HG02678 (cell line): ENCODE measurements at regions not wholly inside any gene's neighbourhood (a gene's known extent, or its start where the extent isn't known, plus 50 kb on each side); places are given as distances from the start of the nearest gene placed in this dataset.

Source experiments
- ATAC-seq: cut with Tn5 transposase; IDR thresholded peaks from one replicate; pipeline ENCODE4 v1.9.1; 2021; ENCODE audit warnings: mild to moderate bottlenecking, moderate library complexity; ENCODE audit not compliant: unreplicated experiment

DNA sequence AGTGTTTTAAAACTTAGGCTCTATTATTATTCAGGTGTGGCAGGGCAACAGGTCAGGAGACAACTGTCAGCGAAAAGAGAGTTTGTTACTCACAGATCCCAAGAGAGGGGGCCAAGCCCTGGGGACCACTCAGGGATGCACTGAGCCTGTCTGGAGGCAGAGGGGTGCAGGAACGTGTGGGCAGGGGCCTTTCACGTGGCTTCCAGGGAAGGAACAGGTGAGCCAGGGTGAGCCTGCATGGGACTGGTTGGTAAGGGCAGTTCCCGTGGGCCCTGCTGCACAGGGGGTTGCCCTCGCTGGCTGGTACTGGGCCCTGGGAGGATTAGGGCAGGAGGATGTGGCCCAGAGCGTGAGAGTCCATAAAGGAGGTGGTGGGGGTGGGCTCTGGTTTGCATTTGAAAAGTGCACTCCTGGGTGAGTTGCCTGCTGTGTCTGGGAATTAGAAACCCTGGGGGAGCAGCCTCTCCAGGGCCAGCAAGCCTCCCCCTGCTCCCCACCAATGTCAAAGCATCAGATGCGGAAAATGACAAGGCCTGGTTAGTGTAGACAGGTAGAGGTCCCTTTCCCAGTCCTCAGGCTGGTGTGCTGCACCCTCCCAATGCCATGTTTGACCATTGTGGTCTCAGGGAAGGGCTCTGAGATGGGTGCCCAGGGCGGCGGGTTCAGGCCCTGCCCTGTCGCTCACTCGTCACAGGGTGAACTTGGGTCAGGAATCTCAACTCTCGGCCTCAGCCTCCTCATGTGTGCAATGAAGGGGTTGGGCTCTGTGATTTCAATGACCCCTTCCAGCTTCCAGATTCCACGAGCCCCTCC is 127.4 kb upstream of the RPS6KA2 start:
- no peak for ATAC-seq

DNA sequence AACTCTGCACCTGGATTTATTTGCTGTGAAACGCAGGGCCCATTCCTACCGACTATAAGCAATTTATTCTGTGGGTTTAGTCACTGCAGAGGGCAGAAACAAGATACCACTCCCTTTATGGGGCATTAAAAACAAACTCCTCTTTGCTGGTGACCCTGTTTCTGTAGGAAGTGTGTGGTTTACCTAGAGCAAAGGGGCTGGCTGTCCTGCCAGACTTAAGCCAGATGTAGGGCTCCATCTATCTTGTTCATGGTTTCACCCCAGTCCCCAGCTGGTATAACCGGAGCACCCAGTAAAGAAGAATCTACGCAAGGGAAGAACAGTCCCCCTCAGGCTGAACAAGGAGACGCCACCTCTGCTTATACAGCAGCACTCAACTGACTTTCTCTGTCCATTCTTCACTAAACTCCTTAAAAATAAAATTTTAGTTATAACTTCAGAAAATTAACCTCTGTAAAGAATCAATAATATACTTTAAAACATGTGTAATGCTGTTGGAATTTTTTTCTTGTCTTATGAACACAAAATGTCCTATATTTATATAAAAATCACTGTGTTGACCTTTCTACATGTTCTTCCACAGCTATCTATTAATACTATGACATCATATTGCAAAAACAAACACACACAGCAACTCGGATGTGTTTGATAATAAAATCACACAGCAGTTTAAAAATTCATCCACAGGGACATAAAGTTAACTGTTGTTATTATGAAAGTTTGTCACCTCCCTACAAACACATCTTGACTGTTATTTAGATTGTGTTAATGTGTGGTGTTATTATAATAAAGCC is 126.1 kb upstream of the RPS6KA2 start:
- ATAC-seq = no peak

DNA sequence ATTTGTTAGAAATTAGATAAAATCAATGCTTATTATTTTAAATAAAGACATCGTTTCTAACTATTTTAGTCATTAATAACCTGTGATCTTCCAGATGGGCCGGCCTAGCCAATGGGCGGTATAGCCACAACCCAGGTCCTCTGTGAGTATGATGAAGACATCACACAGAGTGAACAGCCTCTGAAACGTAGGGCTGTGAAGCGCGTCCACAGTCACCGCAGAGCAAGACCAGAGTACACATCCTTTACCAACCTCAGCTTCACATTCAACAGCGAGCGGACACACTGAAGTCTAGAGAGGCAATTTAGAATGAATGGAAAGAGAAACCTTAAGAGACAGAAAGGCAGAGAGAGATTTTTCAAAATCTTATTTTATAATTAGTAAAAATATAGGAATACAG is 125.0 kb upstream of the RPS6KA2 start:
- ATAC-seq = peak; percentile 76

DNA sequence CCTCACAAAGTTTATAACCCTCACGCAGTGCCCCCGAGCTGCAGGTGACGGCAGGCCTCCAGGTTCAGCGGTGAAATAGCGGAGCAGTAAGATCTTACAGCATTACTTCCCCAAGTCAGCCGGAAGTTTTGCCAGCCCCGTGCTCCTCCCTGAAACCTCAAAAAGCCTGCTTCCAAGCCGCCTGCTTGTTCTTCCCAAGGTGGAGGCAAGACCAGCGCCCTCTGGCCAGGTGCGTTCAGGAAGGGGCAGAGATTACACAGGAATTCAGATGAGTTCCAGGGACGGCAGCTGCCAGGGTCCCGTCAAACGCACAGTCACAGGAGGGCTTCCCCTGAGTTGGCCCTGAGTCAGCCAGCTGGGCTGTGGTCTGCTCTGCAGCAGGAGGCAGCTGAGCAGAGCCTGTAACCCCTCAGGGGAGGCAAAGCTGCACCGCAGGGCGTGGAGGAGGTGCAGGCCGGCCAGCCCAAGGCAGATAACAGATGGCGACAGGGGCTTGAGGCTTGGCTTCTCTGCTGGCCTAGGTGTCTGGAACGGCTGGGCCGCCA is 124.1 kb upstream of the RPS6KA2 start:
- peak; percentile 93 for ATAC-seq

DNA sequence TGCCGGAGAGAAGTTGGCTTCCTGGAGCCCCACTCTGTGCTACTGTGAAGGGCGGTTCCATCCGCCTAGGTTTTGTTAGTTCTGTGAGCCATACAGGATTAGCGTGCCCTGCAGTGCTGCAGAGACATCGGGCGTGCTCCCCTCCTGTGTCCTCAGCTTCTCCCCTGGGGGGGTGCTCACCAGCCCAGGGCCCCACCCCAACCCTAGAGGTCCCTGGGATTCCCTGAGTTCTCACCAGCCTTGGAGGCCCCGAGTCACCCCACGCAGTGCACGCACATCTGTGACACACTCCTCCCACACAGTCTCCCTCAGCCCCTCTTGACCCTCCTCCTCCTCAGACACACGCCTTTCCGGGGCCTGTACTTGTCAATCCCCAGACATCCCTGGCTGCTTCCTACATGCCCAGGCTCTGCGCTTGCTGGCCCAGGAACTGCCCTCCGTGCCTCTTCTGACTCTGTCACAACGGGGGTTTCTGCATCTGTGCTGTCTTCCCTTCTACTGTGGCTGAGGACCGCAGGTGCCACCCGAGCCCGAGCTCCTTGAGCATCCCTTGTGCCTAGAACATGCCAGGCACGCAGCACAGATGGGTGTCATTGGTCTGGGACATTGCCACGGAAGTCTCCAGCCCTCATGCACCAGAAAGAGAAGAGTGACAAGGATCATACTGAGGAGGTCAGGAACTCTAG is 123.2 kb upstream of the RPS6KA2 start:
- no peak for ATAC-seq

DNA sequence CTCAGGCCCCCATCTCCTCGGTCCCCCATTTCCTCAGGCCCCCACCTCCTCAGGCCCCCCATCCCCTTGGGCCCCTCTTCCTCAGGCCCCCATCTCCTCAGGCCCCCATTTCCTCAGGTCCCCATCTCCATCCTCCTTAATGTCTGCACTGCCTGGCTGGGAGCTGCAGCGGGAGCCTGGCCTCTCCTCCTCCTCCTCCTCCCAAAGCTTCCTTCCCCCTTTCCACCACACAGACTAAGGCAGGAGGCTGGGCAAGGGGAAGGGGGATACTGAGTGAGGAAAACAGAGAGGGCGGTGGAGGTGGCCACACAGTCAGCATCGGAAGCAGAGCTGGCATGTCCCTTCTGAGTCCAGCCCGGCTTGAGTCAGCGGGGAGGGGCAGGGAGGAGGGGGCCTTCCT is 122.6 kb upstream of the RPS6KA2 start:
- ATAC-seq = no peak

DNA sequence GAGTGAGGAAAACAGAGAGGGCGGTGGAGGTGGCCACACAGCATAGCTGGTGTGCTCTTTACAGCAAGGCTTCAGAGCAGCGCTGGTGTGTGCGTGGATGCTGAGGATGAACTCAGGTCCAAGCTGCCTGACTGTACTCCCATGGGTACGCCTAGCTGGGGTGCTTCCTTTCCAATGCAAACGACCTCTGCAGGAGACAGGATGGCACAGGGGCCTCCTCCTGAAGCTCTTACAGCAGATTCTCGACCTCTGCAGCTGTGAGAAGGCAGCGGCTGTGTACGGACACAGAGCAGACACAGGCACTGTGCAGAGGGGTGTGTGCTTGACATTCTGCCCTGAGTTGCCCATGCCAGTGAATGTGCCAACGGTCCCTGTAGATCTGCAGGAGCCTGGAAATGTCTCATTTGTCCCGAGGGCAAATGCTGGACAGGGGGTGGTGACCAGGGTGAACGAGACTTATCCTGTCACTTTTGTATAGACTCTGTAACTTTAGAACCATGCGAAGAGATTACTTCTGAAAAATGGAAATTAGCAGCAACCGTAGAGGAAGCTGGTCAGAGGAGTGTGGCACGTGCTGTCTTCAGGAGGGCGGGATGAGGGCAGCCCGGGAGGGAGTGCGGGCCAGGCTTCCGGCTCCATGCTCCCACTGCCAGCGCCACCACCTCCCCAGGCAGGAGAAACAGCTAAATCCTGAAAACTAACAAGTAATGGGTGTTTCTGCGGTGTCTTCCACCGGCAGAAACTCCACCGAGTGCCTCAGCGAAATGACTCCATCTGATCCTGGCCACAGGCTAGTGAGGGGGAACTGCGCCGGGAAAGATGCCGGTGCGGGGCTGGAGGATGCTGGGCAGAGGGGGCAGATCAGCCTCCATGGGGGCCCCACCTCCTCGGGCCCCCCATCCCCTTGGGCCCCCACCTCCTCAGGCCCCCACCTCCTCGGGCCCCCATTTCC is 120.9 kb upstream of the RPS6KA2 start:
- ATAC-seq = no peak

DNA sequence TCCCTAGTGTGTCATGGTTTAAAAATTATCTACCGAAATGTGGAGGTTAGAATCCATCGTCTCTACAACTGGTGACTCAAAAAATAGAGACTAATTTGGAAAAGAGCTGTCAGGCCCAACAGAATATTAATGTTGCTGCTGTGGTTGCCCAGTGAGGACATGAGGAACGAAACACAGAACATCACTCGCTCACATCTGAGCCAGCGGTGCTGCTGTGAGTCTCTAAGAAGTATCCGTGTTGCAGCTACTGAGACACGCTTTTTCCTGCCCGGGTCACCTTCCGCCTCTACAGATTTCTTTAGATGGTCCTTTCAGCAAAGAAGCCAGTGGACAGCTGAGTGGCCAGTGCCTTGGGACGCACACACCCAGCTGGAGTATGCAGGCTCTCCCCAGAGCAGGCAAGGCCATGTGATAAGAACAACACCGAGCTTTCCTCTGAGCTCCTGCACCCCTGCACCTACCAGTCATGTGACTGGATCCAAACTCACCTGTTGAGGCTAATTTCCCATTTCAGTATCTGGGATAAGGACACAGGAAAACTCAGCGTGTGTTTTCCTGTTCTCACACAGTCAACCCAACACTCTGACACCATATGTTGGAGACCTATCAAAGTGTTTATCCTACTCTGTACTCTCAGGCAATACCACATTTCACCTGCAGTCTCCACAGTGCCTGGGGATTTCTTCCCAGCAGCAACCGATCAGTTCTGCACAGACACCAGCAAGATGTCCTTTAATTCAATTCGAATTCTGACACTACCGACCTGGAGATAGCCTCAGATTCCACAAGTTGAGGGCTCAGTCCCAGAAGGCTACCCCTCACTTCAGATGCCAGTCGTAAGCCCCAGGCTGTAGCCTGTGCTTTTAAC is 119.0 kb upstream of the RPS6KA2 start:
- ATAC-seq = no peak

DNA sequence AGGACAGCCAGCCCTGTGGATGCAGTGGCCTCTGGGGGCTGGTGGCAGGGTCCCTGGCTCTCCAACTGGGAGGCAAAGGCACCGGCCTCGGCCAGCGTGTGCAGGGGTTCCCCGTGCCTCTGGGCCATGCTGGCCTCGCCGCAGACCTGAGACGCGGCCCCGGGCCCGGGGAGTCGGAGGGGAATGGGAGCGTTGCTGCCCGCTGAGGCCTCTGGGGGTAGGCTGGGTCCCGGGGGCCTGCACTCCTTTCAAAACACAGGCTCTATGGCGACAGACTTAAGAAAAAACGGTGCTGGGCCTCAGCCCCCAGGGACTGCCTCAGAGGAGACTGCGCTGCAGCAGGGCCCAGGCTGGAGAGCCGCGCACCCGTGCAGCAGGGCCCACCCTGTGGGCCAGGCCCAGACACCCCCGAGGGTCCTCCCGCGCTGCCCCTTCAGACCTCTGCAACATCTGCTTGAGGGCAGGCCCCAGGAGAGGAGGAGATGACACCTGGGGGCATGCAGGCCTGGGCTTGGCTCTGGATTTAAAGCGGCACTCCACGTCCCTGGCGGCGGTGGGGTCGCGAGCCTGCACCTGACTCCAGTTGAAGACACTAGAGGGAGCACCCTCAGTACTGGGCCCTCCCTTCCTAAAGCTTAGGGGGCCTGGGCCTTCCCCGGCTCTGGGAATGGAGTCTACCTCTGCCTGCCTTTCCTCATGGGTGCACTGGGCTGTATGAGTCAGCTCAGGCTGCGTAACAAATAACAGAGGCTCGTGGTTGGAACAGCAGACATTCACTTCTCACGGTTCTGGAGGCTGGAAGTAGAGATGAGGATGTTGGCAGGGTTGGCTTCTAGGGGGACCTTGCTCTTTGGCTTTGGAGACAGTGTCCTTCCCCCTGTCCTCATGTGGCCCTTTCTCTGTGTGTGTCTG is 117.4 kb upstream of the RPS6KA2 start:
- no peak for ATAC-seq

DNA sequence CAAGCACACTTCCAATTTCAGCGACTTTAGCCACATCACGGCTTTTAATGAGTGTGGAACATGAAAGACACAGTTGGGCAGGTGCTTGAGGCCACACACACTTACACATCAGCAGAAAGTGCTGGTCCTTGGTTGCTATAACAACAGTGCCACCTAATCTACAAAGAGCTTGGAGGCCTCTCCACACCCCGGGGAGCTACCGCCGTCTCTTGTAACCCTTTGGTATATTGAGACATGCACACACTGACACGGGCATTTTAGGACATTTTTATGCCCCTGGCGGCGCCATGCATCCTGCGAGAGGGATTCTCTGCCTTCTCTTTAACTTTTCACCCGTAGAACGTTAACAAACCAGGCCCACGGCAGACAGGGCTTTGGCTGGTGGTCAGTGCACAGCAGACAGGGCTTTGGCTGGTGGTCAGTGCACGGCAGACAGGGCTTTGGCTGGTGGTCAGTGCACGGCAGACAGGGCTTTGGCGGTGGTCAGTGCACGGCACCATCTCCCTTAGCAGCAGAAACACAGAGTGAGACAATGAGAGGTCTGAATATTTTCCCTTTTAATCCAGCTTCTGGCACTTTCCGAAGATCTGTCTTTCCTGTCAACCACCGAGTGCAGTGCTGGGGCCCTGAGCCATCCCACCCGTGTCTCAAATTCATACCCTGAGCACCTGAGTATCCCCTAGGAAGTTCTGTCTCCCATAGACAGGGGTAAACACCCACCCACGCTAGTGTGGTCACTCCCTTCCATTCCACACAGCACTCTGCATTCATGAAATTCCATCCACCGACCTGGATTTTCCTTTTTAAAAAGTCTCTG is 116.6 kb upstream of the RPS6KA2 start:
- ATAC-seq = no peak

DNA sequence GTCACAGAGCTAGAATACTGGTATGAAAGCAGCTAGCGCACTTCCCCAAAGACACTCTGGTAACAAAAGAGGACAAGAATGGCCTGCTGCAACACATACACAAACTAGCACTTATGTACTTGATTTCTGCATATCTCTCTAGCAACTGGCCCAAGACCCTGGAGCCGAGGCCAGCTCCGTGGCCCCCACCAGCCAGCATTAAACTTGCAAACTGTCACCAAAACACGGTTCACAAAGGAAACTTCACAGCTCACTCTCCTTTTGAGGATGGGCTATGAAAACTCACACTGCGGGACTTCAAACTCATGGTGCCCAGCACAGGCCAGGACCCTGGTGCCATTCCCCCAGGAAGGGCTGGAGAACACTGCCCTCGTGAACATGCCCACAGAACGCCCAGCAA is 115.9 kb upstream of the RPS6KA2 start:
- ATAC-seq = no peak

DNA sequence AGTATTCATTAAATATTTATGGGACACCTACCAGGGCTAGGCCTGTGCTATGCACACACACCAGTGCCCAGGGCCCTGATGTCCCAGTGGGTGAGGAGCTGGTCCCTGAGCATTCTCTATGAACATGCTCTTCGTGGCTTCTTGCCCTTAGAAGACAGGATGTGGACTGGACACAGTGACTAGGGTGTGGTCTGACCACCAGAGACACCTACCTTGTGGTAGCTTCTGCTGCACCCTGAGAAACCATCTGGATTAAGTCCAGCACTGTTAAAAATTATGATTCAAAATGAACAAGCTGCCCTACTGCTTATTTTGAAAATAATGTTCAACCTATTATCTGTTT is 112.9 kb upstream of the RPS6KA2 start:
- no peak for ATAC-seq

DNA sequence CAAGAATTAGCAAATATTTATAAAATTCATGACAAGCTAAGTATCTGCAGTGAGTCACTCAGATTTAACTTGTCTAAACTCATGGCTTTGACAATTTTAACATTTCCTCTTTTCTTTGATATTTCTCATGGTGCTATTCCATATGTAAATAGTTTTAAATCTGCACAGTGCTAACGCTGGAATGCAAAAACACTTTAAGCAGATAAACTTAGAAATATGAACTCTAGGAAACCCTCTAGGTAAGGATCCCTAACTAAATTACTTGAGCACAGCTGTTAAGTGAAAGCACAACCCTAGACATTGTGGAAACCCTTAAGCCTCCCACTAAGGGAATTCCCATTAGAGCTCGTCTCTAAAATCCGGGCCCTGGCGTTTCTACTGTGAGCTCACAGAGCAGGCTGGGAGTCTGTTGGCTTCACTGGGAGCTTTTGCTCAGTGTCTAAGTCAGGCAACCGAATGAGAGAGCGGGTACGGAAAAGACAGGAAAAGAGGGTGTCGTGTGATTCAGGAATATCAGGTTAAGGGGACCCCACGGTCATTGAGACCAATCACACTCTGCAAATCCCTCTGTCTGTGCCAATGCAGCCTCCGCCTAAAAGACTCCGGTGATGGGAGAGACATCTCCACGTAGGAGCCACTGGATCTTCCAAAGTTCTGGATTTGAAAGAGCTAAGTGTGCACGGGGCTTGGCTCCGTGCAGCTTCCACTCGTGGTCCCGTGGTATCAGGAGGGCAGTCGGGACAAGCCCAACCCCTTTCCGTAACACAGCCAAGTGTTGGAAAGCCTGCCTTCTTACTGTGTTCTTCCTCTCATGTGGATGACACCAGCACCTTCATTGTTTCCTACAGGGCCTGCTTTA is 112.3 kb upstream of the RPS6KA2 start:
- ATAC-seq = no peak

DNA sequence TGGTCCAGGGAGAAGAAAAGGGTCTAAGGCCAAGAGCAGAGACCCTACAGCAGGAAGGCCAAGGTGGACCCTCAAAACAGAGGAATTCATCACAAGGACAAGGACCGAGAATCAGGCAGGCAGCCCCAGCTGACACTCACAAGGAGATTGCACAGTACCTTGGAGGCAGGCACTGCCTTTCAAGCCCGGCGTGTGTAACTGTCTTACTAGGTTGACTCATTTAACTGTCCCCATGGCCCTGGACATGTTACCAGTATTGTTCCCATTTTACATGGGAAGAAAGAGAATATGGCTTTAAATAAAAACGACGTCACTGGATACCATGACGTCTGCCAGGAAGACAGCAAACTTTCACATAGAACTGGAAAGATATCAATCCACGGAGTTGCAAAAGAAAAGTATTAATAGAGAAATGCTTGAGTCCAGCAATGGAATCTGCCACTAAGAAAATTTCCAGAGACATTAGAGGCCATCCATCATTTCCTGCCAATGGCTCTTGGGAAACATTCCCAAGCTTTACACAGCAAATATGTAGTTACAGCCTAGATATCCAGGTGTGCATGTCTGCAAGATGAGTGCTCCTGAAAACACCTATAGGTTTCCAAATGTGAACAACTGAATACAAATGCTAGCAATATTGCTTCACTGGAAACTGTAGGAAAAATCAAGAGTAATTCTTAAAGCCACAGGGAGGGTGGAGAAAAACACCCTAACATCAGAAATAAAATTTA is 111.5 kb upstream of the RPS6KA2 start:
- no peak for ATAC-seq

DNA sequence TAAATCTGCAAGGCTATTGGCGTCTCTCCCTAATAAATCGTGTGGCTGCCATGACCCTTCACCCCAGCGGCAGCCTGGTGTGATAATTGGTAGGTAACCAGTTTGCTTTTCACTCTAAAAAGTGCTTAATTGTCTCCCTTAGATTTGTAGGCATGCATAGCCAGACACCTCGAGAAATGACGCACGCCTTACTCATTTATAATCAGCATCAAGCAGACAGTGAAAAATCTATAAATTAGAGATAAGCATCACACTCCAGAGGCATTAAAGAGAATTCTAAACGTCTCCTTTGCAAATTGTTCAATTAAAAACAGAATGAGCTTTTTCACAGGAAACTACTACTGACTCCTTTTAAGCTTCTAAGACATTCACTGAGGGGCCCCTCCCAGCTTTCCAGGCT is 110.2 kb upstream of the RPS6KA2 start:
- no peak for ATAC-seq

DNA sequence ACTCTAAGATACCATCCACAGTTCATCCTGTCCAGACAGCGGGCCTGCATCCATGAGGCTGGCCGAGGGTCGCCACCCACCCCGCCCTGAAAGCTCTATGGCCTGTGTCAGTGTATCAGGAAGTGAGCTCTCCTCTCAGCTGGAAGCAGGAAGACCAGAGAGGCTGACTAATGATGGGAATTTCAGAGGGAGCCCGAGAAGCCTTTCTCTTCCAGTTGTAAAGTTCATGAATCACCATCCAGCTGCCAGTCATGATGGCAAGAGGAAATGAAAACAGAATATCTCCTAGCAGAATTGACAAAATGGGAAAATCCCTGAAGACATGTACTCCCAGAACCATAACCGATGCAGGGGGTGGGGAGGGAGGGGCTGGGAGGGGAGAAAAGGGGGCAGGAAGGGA is 109.6 kb upstream of the RPS6KA2 start:
- no peak for ATAC-seq
